ENCODE measurements at regions not wholly inside any gene's neighbourhood (a gene's known extent, or its start where the extent isn't known, plus 50 kb on each side); places are given as distances from the start of the nearest gene placed in this dataset.

DNA sequence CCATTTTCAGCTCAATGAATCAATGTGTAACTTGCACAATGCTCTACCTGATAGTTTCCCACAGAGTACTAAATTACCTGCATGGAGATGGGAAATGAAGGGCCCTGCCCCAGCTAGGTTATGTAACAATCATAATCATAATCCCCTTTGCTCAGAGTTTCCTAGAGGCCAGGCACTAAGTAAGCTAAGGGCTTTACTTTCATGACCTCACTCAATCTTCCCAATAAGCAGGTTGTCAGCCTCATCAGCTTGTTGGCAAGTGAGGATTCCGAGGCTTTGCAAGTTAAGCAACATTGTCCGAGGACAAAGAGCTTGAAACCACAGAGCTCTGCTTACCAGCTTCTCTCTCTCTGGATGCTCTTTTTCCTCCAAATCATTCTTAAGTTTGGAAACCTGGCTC is 64.1 kb upstream of the NTPCR start:
- Histone ChIP-seq H4K20me1 (ENCODE audit: insufficient read depth, low read length) (no peaks in the 10 kb centered on the region), H3K27ac (ENCODE audit: low read length) (no peak overlapping the region), H2AFZ (ENCODE audit: low read depth, low read length) (no peak overlapping the region), H3K4me1 (ENCODE audit: low read length) (no peaks in the 10 kb centered on the region), H3K4me3 (ENCODE audit: low read length) (no peak overlapping the region), H3K79me2 (ENCODE audit: low read length) (no peaks in the 10 kb centered on the region), H3K4me2 (ENCODE audit: low read length) (no peak overlapping the region), H3K9me3 (ENCODE audit: insufficient read depth, low read length) (no peaks in the 10 kb centered on the region), H3K9ac (ENCODE audit: low read length) (no peak overlapping the region), H3K36me3 (replicated peaks; ENCODE audit: low read depth, low read length) (no peaks in the 10 kb centered on the region), H3K27me3 (ENCODE audit: low read depth, low read length) (peaks cover 21% of the 10 kb centered on the region)
- TF ChIP-seq EZH2phosphoT487 (IDR thresholded peaks at IDR 0.05; ENCODE audit: low read depth), result no peak
- TF ChIP-seq, protein P1, sequence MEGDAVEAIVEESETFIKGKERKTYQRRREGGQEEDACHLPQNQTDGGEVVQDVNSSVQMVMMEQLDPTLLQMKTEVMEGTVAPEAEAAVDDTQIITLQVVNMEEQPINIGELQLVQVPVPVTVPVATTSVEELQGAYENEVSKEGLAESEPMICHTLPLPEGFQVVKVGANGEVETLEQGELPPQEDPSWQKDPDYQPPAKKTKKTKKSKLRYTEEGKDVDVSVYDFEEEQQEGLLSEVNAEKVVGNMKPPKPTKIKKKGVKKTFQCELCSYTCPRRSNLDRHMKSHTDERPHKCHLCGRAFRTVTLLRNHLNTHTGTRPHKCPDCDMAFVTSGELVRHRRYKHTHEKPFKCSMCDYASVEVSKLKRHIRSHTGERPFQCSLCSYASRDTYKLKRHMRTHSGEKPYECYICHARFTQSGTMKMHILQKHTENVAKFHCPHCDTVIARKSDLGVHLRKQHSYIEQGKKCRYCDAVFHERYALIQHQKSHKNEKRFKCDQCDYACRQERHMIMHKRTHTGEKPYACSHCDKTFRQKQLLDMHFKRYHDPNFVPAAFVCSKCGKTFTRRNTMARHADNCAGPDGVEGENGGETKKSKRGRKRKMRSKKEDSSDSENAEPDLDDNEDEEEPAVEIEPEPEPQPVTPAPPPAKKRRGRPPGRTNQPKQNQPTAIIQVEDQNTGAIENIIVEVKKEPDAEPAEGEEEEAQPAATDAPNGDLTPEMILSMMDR (IDR thresholded peaks at IDR 0.05; ENCODE audit: low read depth, low read length), result no peak

- Histone ChIP-seq H3K4me3 (ENCODE audit: low read length) (no peak overlapping the region), H3K36me3 (replicated peaks; ENCODE audit: low read depth, low read length) (no peaks in the 10 kb centered on the region), H2AFZ (ENCODE audit: low read depth, low read length) (no peak overlapping the region), H4K20me1 (ENCODE audit: insufficient read depth, low read length) (no peaks in the 10 kb centered on the region), H3K4me2 (ENCODE audit: low read length) (no peak overlapping the region), H3K9ac (ENCODE audit: low read length) (no peak overlapping the region), H3K9me3 (ENCODE audit: insufficient read depth, low read length) (no peaks in the 10 kb centered on the region), H3K79me2 (ENCODE audit: low read length) (no peaks in the 10 kb centered on the region), H3K27me3 (ENCODE audit: low read depth, low read length) (peaks cover 4% of the 10 kb centered on the region; the same call in 1 of the 2 replicates), H3K4me1 (ENCODE audit: low read length) (no peaks in the 10 kb centered on the region), H3K27ac (ENCODE audit: low read length) (no peak overlapping the region)
- TF ChIP-seq, protein P1 (IDR thresholded peaks at IDR 0.05; ENCODE audit: low read depth, low read length), result no peak
- TF ChIP-seq EZH2phosphoT487 (IDR thresholded peaks at IDR 0.05; ENCODE audit: low read depth), result no peak
Measured at GRCh38 chr1:232890340-232890943, 60.0 kb upstream of the NTPCR start.

DNA sequence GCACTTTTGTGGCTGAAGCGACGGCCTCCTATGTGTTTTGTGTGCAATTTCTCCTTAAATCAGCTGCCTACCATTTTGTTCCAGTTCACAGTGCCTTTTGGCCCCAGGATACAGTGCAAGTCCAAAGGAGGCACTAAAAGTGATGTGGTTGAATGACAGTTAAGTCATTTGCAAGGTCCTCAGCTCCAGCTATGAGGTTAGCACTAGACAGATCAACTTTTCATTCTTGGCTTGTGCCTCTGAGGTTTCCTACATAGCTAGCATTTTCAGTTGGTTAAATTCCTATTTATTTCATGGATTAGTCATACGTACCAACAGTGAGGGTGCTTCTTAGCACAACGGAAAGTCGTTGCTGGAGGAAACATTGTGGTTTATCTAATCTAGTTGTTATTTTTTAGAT is 59.3 kb upstream of the NTPCR start:
- Histone ChIP-seq H3K27me3 (ENCODE audit: low read depth, low read length) (peaks cover under 1% of the 10 kb centered on the region; the same call in 1 of the 2 replicates), H4K20me1 (ENCODE audit: insufficient read depth, low read length) (no peaks in the 10 kb centered on the region), H3K4me2 (ENCODE audit: low read length) (no peak overlapping the region), H2AFZ (ENCODE audit: low read depth, low read length) (no peak overlapping the region), H3K36me3 (replicated peaks; ENCODE audit: low read depth, low read length) (no peaks in the 10 kb centered on the region), H3K4me1 (ENCODE audit: low read length) (no peaks in the 10 kb centered on the region), H3K79me2 (ENCODE audit: low read length) (no peaks in the 10 kb centered on the region), H3K4me3 (ENCODE audit: low read length) (no peak overlapping the region), H3K9ac (ENCODE audit: low read length) (no peak overlapping the region), H3K9me3 (ENCODE audit: insufficient read depth, low read length) (no peaks in the 10 kb centered on the region), H3K27ac (ENCODE audit: low read length) (no peak overlapping the region)
- TF ChIP-seq EZH2phosphoT487 (IDR thresholded peaks at IDR 0.05; ENCODE audit: low read depth), result no peak
- TF ChIP-seq, protein P1 (IDR thresholded peaks at IDR 0.05; ENCODE audit: low read depth, low read length), result no peak

DNA sequence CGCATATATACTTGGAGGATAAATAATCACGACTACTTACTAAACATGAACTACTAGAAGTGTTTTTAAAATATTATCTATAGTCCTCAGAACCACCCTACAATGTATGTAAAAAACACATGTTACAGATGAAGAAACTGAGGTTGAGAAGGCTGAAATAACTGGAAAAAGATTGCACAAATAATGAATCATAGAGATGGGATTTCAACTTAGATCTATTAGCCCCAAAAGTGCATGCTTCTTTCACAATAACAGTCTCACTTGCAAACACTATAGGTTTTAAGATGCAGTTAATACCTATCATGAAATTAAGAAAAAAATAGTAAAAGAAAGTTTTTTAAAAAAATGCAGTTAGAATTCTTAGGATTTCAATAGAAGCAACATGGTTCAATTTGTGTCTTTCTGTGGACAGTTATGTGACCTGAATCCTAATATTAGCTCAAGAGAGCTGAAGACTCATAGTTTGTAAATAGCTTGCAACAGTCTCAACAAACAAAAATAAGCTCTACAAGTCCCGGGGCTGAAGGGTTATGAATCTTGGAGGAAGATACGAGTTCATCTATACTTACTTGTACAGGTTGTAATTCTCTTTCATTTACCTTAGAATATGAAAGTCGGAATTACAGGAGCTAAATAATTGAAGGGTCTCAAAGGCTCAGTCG is 58.6 kb upstream of the NTPCR start:
- Histone ChIP-seq H4K20me1 (ENCODE audit: insufficient read depth, low read length) (no peaks in the 10 kb centered on the region), H3K9me3 (ENCODE audit: insufficient read depth, low read length) (no peaks in the 10 kb centered on the region), H3K27me3 (ENCODE audit: low read depth, low read length) (no peaks in the 10 kb centered on the region), H3K4me3 (ENCODE audit: low read length) (no peak overlapping the region), H3K4me1 (ENCODE audit: low read length) (no peaks in the 10 kb centered on the region), H3K79me2 (ENCODE audit: low read length) (no peaks in the 10 kb centered on the region), H2AFZ (ENCODE audit: low read depth, low read length) (no peak overlapping the region), H3K27ac (ENCODE audit: low read length) (no peak overlapping the region), H3K9ac (ENCODE audit: low read length) (no peak overlapping the region), H3K4me2 (ENCODE audit: low read length) (no peak overlapping the region), H3K36me3 (replicated peaks; ENCODE audit: low read depth, low read length) (no peaks in the 10 kb centered on the region)
- TF ChIP-seq, protein P1 (IDR thresholded peaks at IDR 0.05; ENCODE audit: low read depth, low read length), result no peak
- TF ChIP-seq EZH2phosphoT487 (IDR thresholded peaks at IDR 0.05; ENCODE audit: low read depth), result no peak

All from OCI-LY3 (cell line).